Upper lobe of left lung (tissue), 6 donors: ENCODE measurements at regions not wholly inside any gene's neighbourhood (a gene's known extent, or its start where the extent isn't known, plus 50 kb on each side); places are given as distances from the start of the nearest gene placed in this dataset.
"Not testable (repeated sequence)": the region's sequence is repeated elsewhere in the genome, so short reads cannot be mapped to it uniquely, and the experiment has no call there.

Source experiments
- ATAC-seq, 2 donors: fragments of 200-7000 bp; cut with Tn5 transposase; one replicate each; pipeline ENCODE4 v1.9.1; 2022; ENCODE audit warnings: mild to moderate bottlenecking in 2 of 2, moderate library complexity in 2 of 2; ENCODE audit not compliant: low FRiP score in 2 of 2
- DNase-seq, 2 donors: peaks; one replicate each; pipeline ENCODE4 v3.0.0-alpha.2; 2019 to 2020
- H3K27ac ChIP-seq, 4 donors: fragments of 200-600 bp; sonication (generic); one replicate each; pipeline ENCODE4 v1.5.1; 2016 to 2019
- H3K27me3 ChIP-seq, 4 donors: fragments of 200-600 bp; sonication (generic); one replicate each; pipeline ENCODE4 v1.5.1; 2017 to 2019
- H3K36me3 ChIP-seq, 4 donors: fragments of 200-600 bp; sonication (generic); one replicate each; pipeline ENCODE4 v1.5.1; 2016 to 2019
- H3K4me1 ChIP-seq, 4 donors: fragments of 200-600 bp; sonication (generic); one replicate each; pipeline ENCODE4 v1.5.1; 2018 to 2019
- H3K4me3 ChIP-seq, 4 donors: fragments of 200-600 bp; sonication (generic); one replicate each; pipeline ENCODE4 v1.5.1; 2017 to 2019; ENCODE audit warnings: mild to moderate bottlenecking in 2 of 4, moderate library complexity in 1 of 4
- H3K9me3 ChIP-seq, 4 donors: fragments of 200-600 bp; sonication (generic); one replicate each; pipeline ENCODE4 v1.5.1; 2018 to 2019
- EP300 ChIP-seq, 4 donors: sonication (generic); formaldehyde crosslinking; IDR thresholded peaks; one replicate each; pipeline ENCODE4 v1.5.1; 2017; ENCODE audit warnings: antibody characterized with exemption in 4 of 4, control low read depth in 2 of 4
- POLR2A ChIP-seq, 4 donors: fragments of 450-650 bp; IDR thresholded peaks; one replicate each; pipeline ENCODE4 v1.5.1; 2016 to 2017; ENCODE audit warnings: antibody characterized with exemption in 4 of 4, mild to moderate bottlenecking in 2 of 4
- POLR2AphosphoS5 ChIP-seq, 2 donors: sonication (generic); formaldehyde crosslinking; IDR thresholded peaks; one replicate each; pipeline ENCODE4 v1.5.1; 2017; ENCODE audit warnings: antibody characterized with exemption in 2 of 2
- WGBS, 2 donors: methylation state at CpG; one replicate each; pipeline ENCODE4 v1.1.5; 2017 to 2018; 5-methylcytosine and 5-hydroxymethylcytosine counted together
- TF ChIP-seq, protein P1 (sequence below), 6 experiments: fragments of 450-650 bp in 4 of 6; fragments of 200-600 bp in 2 of 6; sonication (generic) in 2 of 6; IDR thresholded peaks; one replicate each; pipeline ENCODE4 v1.5.1; 2016 to 2019; ENCODE audit warnings: antibody characterized with exemption in 6 of 6
- donor health status: DM: no; HTN: no; CAD: no; lungs with moderate emphysema.
- donor health status: DM: no; HTN: yes; CAD: no; lungs with severe emphysema.

DNA sequence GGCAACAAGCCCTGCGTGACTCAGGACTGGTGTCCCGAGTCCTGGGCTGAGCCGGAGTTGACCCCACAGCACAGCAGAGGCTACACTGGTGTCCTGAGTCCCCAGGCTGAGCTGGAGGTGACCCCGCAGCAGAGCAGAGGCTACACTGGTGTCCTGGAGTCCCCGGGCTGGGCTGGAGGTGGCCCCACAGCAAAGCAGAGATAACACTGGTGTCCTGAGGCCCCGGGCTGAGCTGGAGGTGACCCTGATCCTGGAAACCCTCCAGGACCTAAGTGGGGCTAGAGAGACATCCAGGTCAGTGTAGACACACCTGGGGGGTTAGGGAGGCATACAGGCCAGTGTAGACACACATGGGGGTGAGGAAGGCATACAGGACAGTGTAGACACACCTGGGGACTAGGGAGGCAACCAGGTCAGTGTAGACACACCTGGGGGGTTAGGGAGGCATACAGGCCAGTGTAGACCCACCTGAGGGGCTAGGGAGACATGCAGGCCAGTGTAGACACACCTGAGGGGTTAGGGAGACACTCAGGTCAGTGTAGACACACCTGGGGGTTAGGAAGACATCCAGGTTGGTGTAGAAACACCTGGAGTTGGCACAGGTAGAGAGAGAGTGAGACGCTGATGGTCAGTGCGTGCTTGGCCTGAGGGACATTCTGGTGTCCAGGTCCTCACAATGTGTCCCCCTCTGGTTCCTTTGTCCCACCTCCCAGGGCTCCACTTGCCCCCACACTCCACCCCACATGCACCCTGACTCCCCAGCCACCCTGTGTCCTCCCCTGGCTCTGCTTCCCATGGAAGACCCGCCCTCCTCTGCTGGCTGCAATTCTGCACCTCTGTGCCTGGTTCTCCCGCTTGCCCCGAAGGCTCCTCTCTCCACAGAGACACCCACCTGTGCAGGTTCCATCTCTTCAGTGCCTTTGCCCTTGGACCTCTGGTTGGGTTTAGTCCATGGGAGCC is 321.6 kb upstream of the SFSWAP start:
- peak in 1 of 2 donors; percentile 30 for ATAC-seq
- Histone ChIP-seq H3K4me3 (no peak overlapping the region), H3K9me3 (no peaks in the 10 kb centered on the region), H3K27me3 (peaks cover 0 to 9% (median 0%) of the 10 kb centered on the region in 4 donors), H3K36me3 (no peaks in the 10 kb centered on the region), H3K4me1 (no peaks in the 10 kb centered on the region), H3K27ac (no peak overlapping the region)
- TF ChIP-seq POLR2A (IDR thresholded peaks at IDR 0.05) (no peak), EP300 (IDR thresholded peaks at IDR 0.05) (no peak), POLR2AphosphoS5 (IDR thresholded peaks at IDR 0.05) (no peak)
- TF ChIP-seq, protein P1, sequence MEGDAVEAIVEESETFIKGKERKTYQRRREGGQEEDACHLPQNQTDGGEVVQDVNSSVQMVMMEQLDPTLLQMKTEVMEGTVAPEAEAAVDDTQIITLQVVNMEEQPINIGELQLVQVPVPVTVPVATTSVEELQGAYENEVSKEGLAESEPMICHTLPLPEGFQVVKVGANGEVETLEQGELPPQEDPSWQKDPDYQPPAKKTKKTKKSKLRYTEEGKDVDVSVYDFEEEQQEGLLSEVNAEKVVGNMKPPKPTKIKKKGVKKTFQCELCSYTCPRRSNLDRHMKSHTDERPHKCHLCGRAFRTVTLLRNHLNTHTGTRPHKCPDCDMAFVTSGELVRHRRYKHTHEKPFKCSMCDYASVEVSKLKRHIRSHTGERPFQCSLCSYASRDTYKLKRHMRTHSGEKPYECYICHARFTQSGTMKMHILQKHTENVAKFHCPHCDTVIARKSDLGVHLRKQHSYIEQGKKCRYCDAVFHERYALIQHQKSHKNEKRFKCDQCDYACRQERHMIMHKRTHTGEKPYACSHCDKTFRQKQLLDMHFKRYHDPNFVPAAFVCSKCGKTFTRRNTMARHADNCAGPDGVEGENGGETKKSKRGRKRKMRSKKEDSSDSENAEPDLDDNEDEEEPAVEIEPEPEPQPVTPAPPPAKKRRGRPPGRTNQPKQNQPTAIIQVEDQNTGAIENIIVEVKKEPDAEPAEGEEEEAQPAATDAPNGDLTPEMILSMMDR (IDR thresholded peaks at IDR 0.05), result no peak
- no peak for DNase-seq
- WGBS, 2 donors, result 85% methylated on average over 6 to 11 of the region's 11 CpGs

GRCh38 chr12:131390412-131391334 is 320.2 kb upstream of the SFSWAP start:
- H3K4me1 ChIP-seq, result no peaks in the 10 kb centered on the region
- H3K4me3 ChIP-seq, result no peak overlapping the region
- no peak for TF ChIP-seq POLR2A (IDR thresholded peaks at IDR 0.05)
- TF ChIP-seq, protein P1 (IDR thresholded peaks at IDR 0.05), result no peak
- no peak for TF ChIP-seq POLR2AphosphoS5 (IDR thresholded peaks at IDR 0.05)
- TF ChIP-seq EP300 (IDR thresholded peaks at IDR 0.05), result no peak
- no peaks in the 10 kb centered on the region for H3K9me3 ChIP-seq
- H3K27me3 ChIP-seq, result peaks cover 0 to 7% (median 0%) of the 10 kb centered on the region in 4 donors
- no peak for DNase-seq
- H3K27ac ChIP-seq, result no peak overlapping the region
- WGBS, 2 donors, result 46 to 54% methylated on average over 16 to 19 of the region's 19 CpGs
- H3K36me3 ChIP-seq, result no peaks in the 10 kb centered on the region
- ATAC-seq, result no peak

DNA sequence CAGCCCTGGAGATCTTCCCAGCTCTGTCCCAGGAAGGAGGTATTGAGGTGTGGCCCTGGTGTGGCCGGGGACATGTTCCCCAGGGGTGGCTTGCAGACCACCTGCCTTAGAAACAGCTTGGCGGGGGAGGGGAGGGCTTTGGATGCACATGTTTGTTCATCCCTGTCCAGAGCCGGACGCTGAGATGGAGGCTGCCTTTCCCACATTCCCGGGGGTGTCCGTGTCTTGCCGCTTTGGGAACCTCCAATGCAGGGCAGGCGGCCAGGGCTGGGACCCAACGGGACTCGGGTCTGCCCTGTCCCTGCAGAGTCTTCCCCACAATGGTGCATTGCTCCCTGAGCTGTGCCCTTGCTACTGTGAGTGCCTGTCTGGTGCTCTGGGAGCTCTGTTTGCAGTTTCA is 319.5 kb upstream of the SFSWAP start:
- H3K4me1 ChIP-seq, result no peaks in the 10 kb centered on the region
- peaks cover 0 to under 1% (median 0%) of the 10 kb centered on the region in 4 donors for H3K27me3 ChIP-seq
- TF ChIP-seq EP300 (IDR thresholded peaks at IDR 0.05) (no peak), POLR2AphosphoS5 (IDR thresholded peaks at IDR 0.05) (no peak), POLR2A (IDR thresholded peaks at IDR 0.05) (no peak)
- TF ChIP-seq, protein P1 (IDR thresholded peaks at IDR 0.05), result no peak
- H3K4me3 ChIP-seq, result no peak overlapping the region
- DNase-seq, result no peak
- no peak for ATAC-seq
- no peaks in the 10 kb centered on the region for H3K9me3 ChIP-seq
- H3K27ac ChIP-seq, result no peak overlapping the region
- WGBS, 2 donors, result 90 to 91% methylated on average over 7 to 10 of the region's 10 CpGs
- H3K36me3 ChIP-seq, result no peaks in the 10 kb centered on the region

DNA sequence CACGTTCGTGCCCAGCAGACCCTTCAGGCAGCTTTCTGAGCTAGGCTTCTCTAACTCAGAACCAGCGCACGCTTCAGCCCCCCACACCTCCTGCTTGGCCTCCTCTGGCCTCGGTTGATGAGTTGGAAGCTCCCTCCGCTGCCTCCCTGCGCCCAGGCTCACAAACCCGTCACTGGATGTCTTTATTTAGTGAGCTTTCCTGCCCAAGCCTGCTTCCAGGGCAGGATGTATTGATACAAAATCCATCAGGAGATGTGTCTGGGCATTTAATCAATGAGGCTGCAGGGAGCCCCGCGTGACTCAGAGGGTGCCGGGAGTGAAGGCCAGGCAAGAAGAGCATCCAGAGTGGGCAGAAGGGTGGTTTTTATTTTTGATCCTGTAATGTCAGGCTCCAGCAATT is 316.1 kb upstream of the SFSWAP start:
- H3K27ac ChIP-seq, H3K36me3 ChIP-seq, H3K4me3 ChIP-seq, H3K27me3 ChIP-seq, H3K4me1 ChIP-seq, ATAC-seq, DNase-seq: not testable (repeated sequence)
- peaks cover 0 to 21% (median 13%) of the 10 kb centered on the region in 4 donors for H3K9me3 ChIP-seq
- WGBS, 2 donors, result 72 to 75% methylated on average over 10 of the region's 11 CpGs

DNA sequence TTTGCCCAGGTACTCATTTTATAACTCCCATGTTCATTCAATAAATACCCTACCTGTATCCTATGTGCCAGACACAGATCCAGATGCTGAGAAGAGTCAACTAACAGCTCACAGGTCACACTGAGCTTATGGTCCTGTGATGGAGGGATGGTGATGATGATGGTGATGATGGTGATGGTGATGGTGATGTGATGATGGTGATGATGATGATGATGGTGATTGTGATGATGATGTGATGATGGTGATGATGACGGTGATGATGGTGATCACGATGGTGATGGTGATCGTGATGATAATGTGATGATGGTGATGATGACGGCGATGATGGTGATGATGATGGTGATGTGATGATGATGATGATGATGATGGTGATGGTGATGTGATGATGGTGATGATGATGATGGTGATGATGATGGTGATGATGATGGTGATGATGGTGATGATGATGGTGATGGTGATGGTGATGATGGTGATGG is 315.6 kb upstream of the SFSWAP start:
- H3K4me3 ChIP-seq, H3K27me3 ChIP-seq, DNase-seq, H3K36me3 ChIP-seq, H3K4me1 ChIP-seq, ATAC-seq, H3K27ac ChIP-seq: not testable (repeated sequence)
- peaks cover 0 to 21% (median 13%) of the 10 kb centered on the region in 4 donors for H3K9me3 ChIP-seq
- 74 to 83% methylated on average over 5 of the region's 5 CpGs for WGBS, 2 donors
